HEK293T (cell line): ENCODE measurements at regions not wholly inside any gene's neighbourhood (a gene's known extent, or its start where the extent isn't known, plus 50 kb on each side); places are given as distances from the start of the nearest gene placed in this dataset.

Source experiments
- ELF4 ChIP-seq: fragments of 450-650 bp; IDR thresholded peaks from 2 replicates; pipeline ENCODE4 v1.6.1; 2017; ENCODE audit warnings: antibody characterized with exemption
- LEF1 ChIP-seq: fragments of 450-650 bp; IDR thresholded peaks from 2 replicates; pipeline ENCODE4 v1.6.1; 2017; ENCODE audit warnings: mild to moderate bottlenecking, borderline replicate concordance
- SP1 ChIP-seq: fragments of 450-650 bp; IDR thresholded peaks from 2 replicates; pipeline ENCODE4 v1.6.1; 2017

GRCh38 chr11:15412054-15412453 is 297.3 kb downstream of the INSC start:
- TF ChIP-seq SP1 (no peak), ELF4 (no peak), LEF1 (no peak)
